IMR-90 (cell line): ENCODE measurements at regions not wholly inside any gene's neighbourhood (a gene's known extent, or its start where the extent isn't known, plus 50 kb on each side); places are given as distances from the start of the nearest gene placed in this dataset.

ENCODE experiments used
- ATAC-seq: fragments of 200-7000 bp; cut with Tn5 transposase; 2 replicates; pipeline ENCODE4 v1.9.1; 2020; ENCODE audit warnings: low read depth, mild to moderate bottlenecking, moderate library complexity
- BruUV-seq: library from RNA; stranded (reverse); fragments of 400-500 nt; replicated peaks from 2 replicates; lab custom pipeline; 2021; lab: Mats Ljungman, UMichigan
- CTCF ChIA-PET: fragments of 300-600 bp; formaldehyde crosslinking; extraction: SDS; loops from one replicate; lab custom pipeline; 2021; ENCODE audit warnings: antibody characterized with exemption; lab: Yijun Ruan, JAX
- POLR2A ChIA-PET: fragments of 300-600 bp; sonication (Branson Sonifier 250); formaldehyde crosslinking; loops from one replicate; lab custom pipeline; 2022; ENCODE audit warnings: antibody characterized with exemption; ENCODE audit not compliant: unreplicated experiment; lab: Charles Lee
- DNase-seq: peaks from one replicate; pipeline ENCODE4 v3.0.0; 2013
- H2AFZ ChIP-seq: replicated peaks from 2 replicates; pipeline ENCODE3; 2013; ENCODE audit warnings: low read length, mild to moderate bottlenecking; ENCODE audit not compliant: poor library complexity
- H2AK5ac ChIP-seq: 2 replicates; pipeline ENCODE4 v1.6.1; 2013; ENCODE audit warnings: low read depth, low read length, inconsistent platforms
- H2AK9ac ChIP-seq: replicated peaks from 2 replicates; pipeline ENCODE3; 2013; ENCODE audit warnings: mild to moderate bottlenecking, low read depth, low read length, moderate library complexity; ENCODE audit not compliant: poor library complexity
- H2BK120ac ChIP-seq: 2 replicates; pipeline ENCODE4 v1.6.1; 2013; ENCODE audit warnings: low read depth, low read length, inconsistent platforms
- H2BK15ac ChIP-seq: 3 replicates; pipeline ENCODE4 v1.6.1; 2013; ENCODE audit warnings: low read depth, low read length, inconsistent platforms
- H2BK20ac ChIP-seq: 2 replicates; pipeline ENCODE4 v1.6.1; 2013; ENCODE audit warnings: low read depth, mild to moderate bottlenecking, inconsistent platforms, low read length, moderate library complexity
- H2BK5ac ChIP-seq: 2 replicates; pipeline ENCODE4 v1.6.1; 2013; ENCODE audit warnings: mild to moderate bottlenecking, low read depth, low read length, inconsistent platforms; ENCODE audit not compliant: poor library complexity, severe bottlenecking
- H3K14ac ChIP-seq: replicated peaks from 2 replicates; pipeline ENCODE4 v1.6.1; 2013; ENCODE audit warnings: low read depth, low read length, inconsistent platforms
- H3K18ac ChIP-seq: 2 replicates; pipeline ENCODE4 v1.6.1; 2013; ENCODE audit warnings: low read depth, low read length, control low read depth
- H3K23ac ChIP-seq: 2 replicates; pipeline ENCODE4 v1.6.1; 2013; ENCODE audit warnings: low read depth, low read length, inconsistent platforms
- H3K27ac ChIP-seq: 2 replicates; pipeline ENCODE4 v1.5.1; 2013; ENCODE audit warnings: mild to moderate bottlenecking, control low read depth, low read length; ENCODE audit not compliant: insufficient read depth
- H3K27me3 ChIP-seq: 2 replicates; pipeline ENCODE4 v1.6.1; 2013; ENCODE audit warnings: low read length; ENCODE audit not compliant: control insufficient read depth, insufficient read depth
- H3K36me3 ChIP-seq: 2 replicates; pipeline ENCODE4 v1.6.1; 2013; ENCODE audit warnings: low read length, mixed read lengths; ENCODE audit not compliant: control insufficient read depth, insufficient read depth
- H3K4ac ChIP-seq: 2 replicates; pipeline ENCODE4 v1.6.1; 2013; ENCODE audit warnings: low read depth, low read length, inconsistent platforms
- H3K4me1 ChIP-seq: 2 replicates; pipeline ENCODE4 v1.6.1; 2013; ENCODE audit warnings: low read length, mixed read lengths; ENCODE audit not compliant: control insufficient read depth, insufficient read depth
- H3K4me2 ChIP-seq: 2 replicates; pipeline ENCODE4 v1.6.1; 2013; ENCODE audit warnings: low read depth, mild to moderate bottlenecking, control low read depth, low read length, moderate library complexity
- H3K4me3 ChIP-seq: 2 replicates; pipeline ENCODE4 v1.5.1; 2013; ENCODE audit warnings: low read depth, mild to moderate bottlenecking, control low read depth, low read length, moderate library complexity; ENCODE audit not compliant: insufficient read depth
- H3K56ac ChIP-seq: 2 replicates; pipeline ENCODE4 v1.6.1; 2013; ENCODE audit warnings: low read length, inconsistent platforms; ENCODE audit not compliant: insufficient read depth; ENCODE audit errors: extremely low read depth
- H3K79me1 ChIP-seq, 2 experiments: 2 replicates each; pipeline ENCODE4 v1.6.1; 2013; ENCODE audit warnings: low read length in 2 of 2, inconsistent platforms in 1 of 2, low read depth in 1 of 2
- H3K9ac ChIP-seq: 2 replicates; pipeline ENCODE4 v1.6.1; 2013; ENCODE audit warnings: low read depth, low read length, control low read depth
- H3K9me1 ChIP-seq: 2 replicates; pipeline ENCODE4 v1.6.1; 2013; ENCODE audit warnings: low read length, inconsistent platforms; ENCODE audit not compliant: insufficient read depth
- H3K9me3 ChIP-seq: 2 replicates; pipeline ENCODE4 v1.6.1; 2013; ENCODE audit warnings: low read length; ENCODE audit not compliant: control insufficient read depth, insufficient read depth
- H4K20me1 ChIP-seq: 2 replicates; pipeline ENCODE4 v1.6.1; 2013; ENCODE audit warnings: low read length, inconsistent platforms; ENCODE audit not compliant: insufficient read depth
- H4K5ac ChIP-seq: 2 replicates; pipeline ENCODE4 v1.6.1; 2013; ENCODE audit warnings: mild to moderate bottlenecking, low read depth, low read length, control low read depth
- H4K8ac ChIP-seq, 2 experiments: 2 replicates each; pipeline ENCODE4 v1.6.1; 2013; ENCODE audit warnings: low read depth in 2 of 2, low read length in 2 of 2, control low read depth in 1 of 2, inconsistent platforms in 1 of 2
- H4K91ac ChIP-seq: 2 replicates; pipeline ENCODE4 v1.6.1; 2013; ENCODE audit warnings: low read depth, low read length, inconsistent platforms; ENCODE audit not compliant: insufficient read depth
- BHLHE40 ChIP-seq: fragments of 150-350 bp; IDR thresholded peaks from 2 replicates; pipeline ENCODE4 v1.6.1; 2016; ENCODE audit warnings: mild to moderate bottlenecking, low read depth, low read length
- CEBPB ChIP-seq: IDR thresholded peaks from 2 replicates; pipeline ENCODE4 v1.6.1; 2012; ENCODE audit warnings: low read depth, low read length, improper control_type of control experiment
- CHD1 ChIP-seq: IDR thresholded peaks from 2 replicates; pipeline ENCODE4 v1.6.1; 2012; ENCODE audit warnings: low read depth, low read length, improper control_type of control experiment
- FOS ChIP-seq: fragments of 150-350 bp; IDR thresholded peaks from 2 replicates; pipeline ENCODE4 v1.6.1; 2016; ENCODE audit warnings: low read depth, low read length
- MAFK ChIP-seq: IDR thresholded peaks from 2 replicates; pipeline ENCODE4 v1.6.1; 2012; ENCODE audit warnings: low read depth, low read length, improper control_type of control experiment
- MAZ ChIP-seq: IDR thresholded peaks from 2 replicates; pipeline ENCODE4 v1.6.1; 2012; ENCODE audit warnings: low read depth, mild to moderate bottlenecking, low read length, improper control_type of control experiment, moderate library complexity, borderline replicate concordance
- NFE2L2 ChIP-seq: fragments of 150-350 bp; IDR thresholded peaks from 2 replicates; pipeline ENCODE4 v1.6.1; 2016; ENCODE audit warnings: low read depth, mild to moderate bottlenecking, low read length
- SMC3 ChIP-seq: fragments of 150-350 bp; IDR thresholded peaks from 2 replicates; pipeline ENCODE4 v1.6.1; 2016; ENCODE audit warnings: low read depth, mild to moderate bottlenecking, antibody characterized with exemption, low read length, moderate library complexity
- USF2 ChIP-seq: fragments of 150-350 bp; IDR thresholded peaks from 2 replicates; pipeline ENCODE4 v1.6.1; 2017; ENCODE audit warnings: mild to moderate bottlenecking, antibody characterized with exemption, low read length, low read depth
- WGBS, 2 experiments: methylation state at CpG; one replicate each; pipeline versions ENCODE4 v1.1.5 to v1.1.7; 2013; ENCODE audit warnings: missing lambda C conversion rate in 2 of 2; ENCODE audit not compliant: insufficient read length in 1 of 2; ENCODE audit errors: extremely low coverage in 2 of 2; 5-methylcytosine and 5-hydroxymethylcytosine counted together
- dilution Hi-C: fragments of 300-500 bp; cut with HindIII; formaldehyde crosslinking; loops from one replicate; pipeline ENCODE4 v1.14.3; 2018; ENCODE audit warnings: low sequenced_read_pairs; ENCODE audit not compliant: unreplicated experiment
- in situ Hi-C: fragments of 300-500 bp; cut with MboI; formaldehyde crosslinking; loops from 3 replicates; pipeline ENCODE4 v1.14.3; 2019; ENCODE audit warnings: low sequenced_read_pairs, inconsistent platforms, mixed read lengths
- intact Hi-C: fragments of 100-400 bp; cut with micrococcal nuclease; formaldehyde crosslinking; loops from 2 replicates; pipeline ENCODE4 v1.10.0; 2022

- Histone ChIP-seq H3K18ac (no peak overlapping the region), H3K79me1 (no peaks in the 10 kb centered on the region), H3K9ac (no peak overlapping the region), H4K5ac (no peak overlapping the region), H3K14ac (no peak overlapping the region), H3K23ac (no peak overlapping the region), H4K20me1 (no peaks in the 10 kb centered on the region), H2BK5ac (no peak overlapping the region), H3K9me3 (no peaks in the 10 kb centered on the region; the same call in 1 of the 2 replicates), H2AK9ac (no peak overlapping the region), H4K91ac (no peak overlapping the region), H3K9me1 (no peaks in the 10 kb centered on the region), H2AFZ (no peak overlapping the region), H2BK20ac (no peak overlapping the region), H3K4me1 (no peaks in the 10 kb centered on the region), H4K8ac (no peak overlapping the region), H3K56ac (no peak overlapping the region), H3K27ac (no peak overlapping the region), H3K4ac (no peak overlapping the region), H3K4me2 (no peak overlapping the region), H2AK5ac (no peak overlapping the region), H3K4me3 (no peak overlapping the region), H2BK15ac (no peak overlapping the region), H3K36me3 (no peaks in the 10 kb centered on the region), H2BK120ac (no peak overlapping the region), H3K27me3 (no peaks in the 10 kb centered on the region)
- in situ Hi-C loops, result no loop called here
- TF ChIP-seq CHD1, result no peak
- TF ChIP-seq NFE2L2, result no peak
- no peak for TF ChIP-seq MAFK
- TF ChIP-seq USF2, result no peak
- TF ChIP-seq FOS, result no peak
- no peak for TF ChIP-seq SMC3
- no peak for TF ChIP-seq MAZ
- no peak for TF ChIP-seq CEBPB
- TF ChIP-seq BHLHE40, result no peak
- intact Hi-C loops, result no loop called here
- ATAC-seq, result no peak
- DNase-seq, result no peak
- ChIA-PET POLR2A (no interaction called here), CTCF (no interaction called here)
- no CpG with 5 or more reads among the region's 3 CpGs for WGBS, 2 experiments
- dilution Hi-C loops, result no loop called here
- no TSS peak for BruUV-seq
Measured at GRCh38 chr6:93047033-93047432, 372.3 kb downstream of the EPHA7 start.
